HG02642 (cell line): ENCODE measurements at regions not wholly inside any gene's neighbourhood (a gene's known extent, or its start where the extent isn't known, plus 50 kb on each side); places are given as distances from the start of the nearest gene placed in this dataset.

Source experiments
- ATAC-seq: cut with Tn5 transposase; IDR thresholded peaks from one replicate; pipeline ENCODE4 v1.9.1; 2021; ENCODE audit warnings: mild to moderate bottlenecking; ENCODE audit not compliant: unreplicated experiment, poor library complexity

GRCh38 chrX:151476604-151477303, 79.7 kb downstream of the VMA21 start:
- no peak for ATAC-seq

DNA sequence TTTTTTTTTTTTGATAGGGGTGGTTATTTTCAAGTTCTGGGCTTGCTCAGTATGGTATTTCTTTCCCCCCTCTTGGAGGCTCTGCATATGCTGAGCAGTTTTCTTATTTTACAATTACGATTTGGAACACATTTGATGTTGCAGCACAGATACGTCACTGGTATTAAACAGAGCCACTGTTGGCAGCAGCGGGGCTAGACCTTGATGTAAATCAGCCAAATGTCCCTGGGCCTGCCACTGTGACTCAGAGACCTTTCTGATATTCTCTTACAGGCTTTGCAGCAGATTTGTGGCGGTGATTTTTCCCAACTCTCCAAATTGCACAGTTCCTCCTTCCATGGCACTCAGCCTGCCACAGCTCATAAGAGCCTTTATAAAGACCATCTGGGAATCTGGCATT, 81.1 kb downstream of the VMA21 start:
- ATAC-seq, result no peak

DNA sequence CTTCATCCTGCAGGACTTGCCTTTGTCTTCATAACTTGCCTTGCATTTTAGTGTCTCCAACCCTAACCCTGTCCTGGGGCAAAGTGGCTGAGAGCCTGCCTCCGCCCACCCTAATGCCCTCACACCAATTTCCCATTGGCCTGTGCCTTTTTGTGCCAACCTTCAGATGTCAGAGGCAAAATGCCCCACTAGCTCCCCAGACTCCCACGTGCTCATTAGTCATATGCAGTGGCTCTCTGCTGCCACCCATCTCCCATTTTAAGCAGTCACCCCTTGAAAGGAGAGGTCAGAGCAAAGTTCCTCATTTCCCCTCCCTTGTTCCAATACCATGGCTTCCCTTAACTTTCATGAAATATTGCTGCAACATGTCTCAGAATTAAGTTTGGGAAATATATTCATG, 74.8 kb upstream of the PASD1 start:
- ATAC-seq, result peak; percentile 53

GRCh38 chrX:151505796-151506195, 57.7 kb upstream of the PASD1 start:
- no peak for ATAC-seq

GRCh38 chrX:151510203-151510602, 53.3 kb upstream of the PASD1 start:
- ATAC-seq, result no peak

DNA sequence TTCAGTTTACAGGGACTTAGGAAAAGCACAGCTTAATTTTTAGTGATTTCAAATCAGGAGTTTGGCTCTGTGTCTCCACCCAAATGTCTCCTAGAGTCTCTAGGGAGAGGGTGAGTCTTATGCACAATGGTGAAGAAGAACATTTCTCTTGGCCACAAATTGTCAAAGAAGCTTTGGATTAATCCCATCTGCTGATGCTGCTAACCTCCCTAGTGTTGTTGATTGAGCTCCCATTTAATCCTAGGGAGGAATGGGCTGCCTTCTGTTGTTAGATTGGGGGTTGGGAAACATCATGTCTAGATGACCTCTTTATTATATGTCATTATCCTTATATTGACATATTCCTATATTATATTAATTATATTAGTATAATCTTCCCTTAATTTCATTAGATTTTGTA, 50.0 kb upstream of the PASD1 start:
- no peak for ATAC-seq
